WERI-Rb-1 (cell line): ENCODE measurements at regions not wholly inside any gene's neighbourhood (a gene's known extent, or its start where the extent isn't known, plus 50 kb on each side); places are given as distances from the start of the nearest gene placed in this dataset.

Experiments used
- DNase-seq: peaks from one replicate; pipeline ENCODE4 v3.0.0-alpha.2; 2020
- H3K27ac ChIP-seq: fragments of 250-450 bp; sonication (Bioruptor Pico); 2 replicates; pipeline ENCODE4 v1.5.1; 2020; ENCODE audit warnings: mild to moderate bottlenecking, moderate library complexity
- H3K27me3 ChIP-seq: fragments of 250-450 bp; sonication (Bioruptor Pico); 2 replicates; pipeline ENCODE4 v1.5.1; 2021; ENCODE audit warnings: mild to moderate bottlenecking, low read depth, moderate library complexity; ENCODE audit not compliant: insufficient read depth, severe bottlenecking
- H3K36me3 ChIP-seq: fragments of 250-450 bp; sonication (Bioruptor Pico); 2 replicates; pipeline ENCODE4 v1.5.1; 2020; ENCODE audit warnings: mild to moderate bottlenecking, moderate library complexity
- H3K4me3 ChIP-seq: 2 replicates; pipeline ENCODE4 v1.5.1; 2011; ENCODE audit warnings: low read depth, mild to moderate bottlenecking, control low read depth, low read length
- H3K9me3 ChIP-seq: fragments of 250-450 bp; sonication (Bioruptor Pico); 2 replicates; pipeline ENCODE4 v1.5.1; 2021; ENCODE audit warnings: mild to moderate bottlenecking, moderate library complexity; ENCODE audit not compliant: severe bottlenecking
- CTCF ChIP-seq: IDR thresholded peaks from 2 replicates; pipeline ENCODE4 v1.5.1; 2011; ENCODE audit warnings: low read depth, mild to moderate bottlenecking, control low read depth, inconsistent platforms, low read length

GRCh38 chr1:198072177-198072576, 84.6 kb upstream of the NEK7 start:
- H3K27me3 ChIP-seq, result no peaks in the 10 kb centered on the region
- H3K36me3 ChIP-seq, result no peaks in the 10 kb centered on the region
- no peaks in the 10 kb centered on the region for H3K9me3 ChIP-seq
- no peak for DNase-seq
- no peak overlapping the region for H3K27ac ChIP-seq
- no peak overlapping the region for H3K4me3 ChIP-seq
- TF ChIP-seq CTCF, result 0 out of 2 replicates have a peak, but pooled peaks have one; percentile 13

DNA sequence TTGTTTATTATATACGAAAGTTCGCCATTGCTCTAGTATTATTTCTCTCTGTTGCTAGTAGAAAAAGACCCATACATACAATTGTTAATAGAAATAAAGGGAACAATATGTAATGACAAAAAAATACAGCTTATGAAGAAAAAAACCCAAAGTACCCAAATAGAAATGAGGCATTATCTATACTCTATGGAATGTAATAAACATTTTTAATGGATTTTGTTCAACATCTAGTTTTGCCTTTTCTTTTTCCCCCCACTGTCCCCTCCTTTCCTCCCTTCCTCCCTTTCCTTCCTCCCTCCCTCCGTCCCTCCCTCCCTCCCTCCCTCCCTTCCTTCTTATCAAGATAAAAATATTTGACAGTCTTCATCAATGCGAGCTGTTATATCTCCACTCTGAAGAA, 81.5 kb upstream of the NEK7 start:
- DNase-seq, result no peak
- Histone ChIP-seq H3K4me3 (no peak overlapping the region), H3K27ac (no peak overlapping the region), H3K36me3 (no peaks in the 10 kb centered on the region), H3K9me3 (no peaks in the 10 kb centered on the region), H3K27me3 (no peaks in the 10 kb centered on the region)
- no peak for TF ChIP-seq CTCF

DNA sequence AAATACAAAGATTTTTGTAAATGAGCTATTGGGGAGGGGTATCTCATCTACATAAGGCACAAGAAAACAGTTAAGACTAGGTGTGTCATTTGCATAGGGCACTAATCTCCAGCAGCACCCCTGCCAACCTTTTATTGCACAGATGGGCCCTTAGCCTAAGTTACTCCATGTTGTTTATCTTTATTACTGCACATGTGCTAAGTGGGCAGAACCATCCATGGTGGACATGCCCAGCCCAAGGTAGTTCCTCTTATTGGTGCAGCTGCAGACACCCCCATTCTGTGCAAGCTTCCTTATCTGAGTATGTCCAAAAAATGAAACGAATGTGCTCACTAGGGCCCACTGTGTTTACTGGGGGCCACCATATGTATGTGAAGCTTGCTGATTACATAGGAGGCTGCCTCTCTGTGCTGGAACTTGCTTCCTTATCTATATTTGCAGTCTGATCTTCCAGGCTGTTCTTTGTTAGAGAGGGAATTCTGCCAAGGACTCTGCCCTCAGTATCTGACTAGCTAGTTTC, 77.3 kb upstream of the NEK7 start:
- no peak overlapping the region for H3K4me3 ChIP-seq
- no peaks in the 10 kb centered on the region for H3K36me3 ChIP-seq
- H3K9me3 ChIP-seq, result no peaks in the 10 kb centered on the region
- no peak overlapping the region for H3K27ac ChIP-seq
- no peaks in the 10 kb centered on the region for H3K27me3 ChIP-seq
- no peak for TF ChIP-seq CTCF
- DNase-seq, result no peak

GRCh38 chr1:198082576-198082975, 74.2 kb upstream of the NEK7 start:
- TF ChIP-seq CTCF, result no peak
- H3K27me3 ChIP-seq, result no peaks in the 10 kb centered on the region
- no peak overlapping the region for H3K27ac ChIP-seq
- no peak overlapping the region for H3K4me3 ChIP-seq
- no peak for DNase-seq
- no peaks in the 10 kb centered on the region for H3K9me3 ChIP-seq
- H3K36me3 ChIP-seq, result no peaks in the 10 kb centered on the region

DNA sequence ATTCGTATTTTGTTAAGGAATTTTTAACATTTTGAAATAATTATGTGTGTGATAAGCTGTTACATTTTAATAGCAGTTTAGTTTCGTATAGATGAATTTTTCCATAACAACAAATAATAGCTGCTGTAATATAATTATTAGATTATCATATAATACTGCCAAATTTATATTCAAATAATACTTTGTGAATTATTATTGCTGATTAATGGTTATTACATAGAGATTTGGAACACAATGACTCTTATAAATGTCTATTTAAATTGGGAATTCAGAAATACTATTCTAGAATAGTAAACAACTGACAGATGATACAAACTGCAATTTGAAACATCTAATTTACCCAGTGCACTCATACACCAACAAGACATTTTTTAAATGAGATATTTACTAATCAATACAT, 73.2 kb upstream of the NEK7 start:
- Histone ChIP-seq H3K4me3 (no peak overlapping the region), H3K9me3 (no peaks in the 10 kb centered on the region), H3K36me3 (no peaks in the 10 kb centered on the region), H3K27me3 (no peaks in the 10 kb centered on the region), H3K27ac (no peak overlapping the region)
- no peak for TF ChIP-seq CTCF
- no peak for DNase-seq

DNA sequence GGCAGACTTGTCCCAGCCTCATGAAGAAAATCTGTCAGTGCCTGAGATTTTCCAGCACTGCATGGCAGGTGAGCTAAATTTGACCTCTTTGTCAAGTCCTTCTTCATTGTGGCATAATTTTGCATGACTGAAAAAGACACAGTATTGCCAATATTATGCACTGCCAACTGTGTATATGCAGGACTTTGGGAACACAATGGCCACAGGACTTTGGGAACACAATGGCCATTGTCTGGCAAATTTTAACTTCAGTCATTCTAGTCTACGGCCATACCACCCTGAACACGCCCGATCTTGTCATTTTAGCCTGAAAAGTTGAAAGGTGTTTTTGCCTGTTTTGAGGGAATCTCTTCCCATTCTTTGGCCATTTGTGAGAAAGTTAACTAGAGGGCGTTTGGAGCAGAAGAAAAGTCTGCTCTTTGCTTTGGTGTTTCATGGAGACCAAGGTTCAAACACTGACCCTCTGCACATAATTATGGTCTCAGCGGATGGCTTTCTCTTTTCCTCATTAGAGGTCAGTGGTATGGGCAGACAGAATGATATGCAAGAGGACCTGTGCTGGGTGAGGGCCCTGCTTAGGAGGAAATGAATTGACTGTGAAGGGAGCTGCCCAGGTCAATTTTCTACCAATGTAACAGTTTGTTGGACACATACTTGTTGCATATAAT, 72.4 kb upstream of the NEK7 start:
- H3K27ac ChIP-seq, result no peak overlapping the region
- no peaks in the 10 kb centered on the region for H3K9me3 ChIP-seq
- H3K36me3 ChIP-seq, result no peaks in the 10 kb centered on the region
- no peak for DNase-seq
- H3K27me3 ChIP-seq, result no peaks in the 10 kb centered on the region
- TF ChIP-seq CTCF, result no peak
- H3K4me3 ChIP-seq, result no peak overlapping the region
